Osteoblast (primary cell): ENCODE measurements at regions not wholly inside any gene's neighbourhood (a gene's known extent, or its start where the extent isn't known, plus 50 kb on each side); places are given as distances from the start of the nearest gene placed in this dataset.

ENCODE experiments used
- DNase-seq: peaks from one replicate; pipeline ENCODE4 v3.0.0; 2011; ENCODE audit warnings: low spot score, mixed read lengths; ENCODE audit not compliant: insufficient read length; ENCODE audit errors: missing footprints
- H2AFZ ChIP-seq: 2 replicates; pipeline ENCODE4 v1.6.0; 2011; ENCODE audit warnings: mild to moderate bottlenecking, low read length
- H3K27ac ChIP-seq: 2 replicates; pipeline ENCODE4 v1.5.1; 2011; ENCODE audit warnings: mild to moderate bottlenecking, low read depth, low read length, moderate library complexity
- H3K27me3 ChIP-seq: 2 replicates; pipeline ENCODE4 v1.6.0; 2012; ENCODE audit warnings: mild to moderate bottlenecking, control low read depth, inconsistent platforms, low read length, moderate library complexity; ENCODE audit not compliant: insufficient read depth
- H3K36me3 ChIP-seq: 2 replicates; pipeline ENCODE4 v1.5.1; 2011; ENCODE audit warnings: mild to moderate bottlenecking, low read length, control low read depth, moderate library complexity; ENCODE audit not compliant: insufficient read depth
- H3K4me1 ChIP-seq: 2 replicates; pipeline ENCODE4 v1.5.1; 2011; ENCODE audit warnings: mild to moderate bottlenecking, low read length, control low read depth, moderate library complexity; ENCODE audit not compliant: insufficient read depth
- H3K4me2 ChIP-seq: 2 replicates; pipeline ENCODE4 v1.6.0; 2011; ENCODE audit warnings: mild to moderate bottlenecking, low read length; ENCODE audit not compliant: insufficient read depth
- H3K4me3 ChIP-seq: fragments of 200-600 bp; sonication (generic); 3 replicates; pipeline ENCODE4 v1.5.1; 2012; ENCODE audit warnings: mild to moderate bottlenecking, low read length, inconsistent platforms; ENCODE audit not compliant: insufficient read depth
- H3K79me2 ChIP-seq: 2 replicates; pipeline ENCODE4 v1.6.0; 2012; ENCODE audit warnings: mild to moderate bottlenecking, low read length, control low read depth, inconsistent platforms; ENCODE audit not compliant: insufficient read depth
- H3K9me3 ChIP-seq: 2 replicates; pipeline ENCODE4 v1.5.1; 2011; ENCODE audit warnings: low read depth, low read length, control low read depth
- H4K20me1 ChIP-seq: 2 replicates; pipeline ENCODE4 v1.6.0; 2012; ENCODE audit warnings: mild to moderate bottlenecking, low read length, control low read depth; ENCODE audit not compliant: insufficient read depth
- TF ChIP-seq, protein P1 (sequence below): IDR thresholded peaks from 2 replicates; pipeline ENCODE4 v1.5.1; 2011; ENCODE audit warnings: mild to moderate bottlenecking, low read depth, low read length, moderate library complexity; ENCODE audit errors: extremely low read depth

DNA sequence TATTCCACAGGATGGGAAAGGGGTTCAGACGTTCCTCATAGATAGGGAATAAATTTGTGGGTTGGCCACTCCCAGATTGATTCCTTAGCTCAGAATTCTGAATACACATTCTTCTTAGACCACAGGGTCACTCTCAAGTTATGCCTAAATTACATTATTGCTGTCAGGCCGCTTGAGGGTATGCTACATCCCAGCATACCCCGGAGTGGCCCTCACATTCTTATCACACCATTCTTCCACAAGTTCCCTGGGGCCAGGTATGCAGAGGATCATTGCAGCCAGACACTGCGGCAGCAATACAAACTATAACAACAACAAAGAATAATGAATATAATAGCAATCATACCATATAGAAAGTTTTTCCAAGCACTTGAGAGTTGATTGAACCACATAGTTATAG lies 237.9 kb upstream of the SOX4 start:
- DNase-seq = no peak

DNA sequence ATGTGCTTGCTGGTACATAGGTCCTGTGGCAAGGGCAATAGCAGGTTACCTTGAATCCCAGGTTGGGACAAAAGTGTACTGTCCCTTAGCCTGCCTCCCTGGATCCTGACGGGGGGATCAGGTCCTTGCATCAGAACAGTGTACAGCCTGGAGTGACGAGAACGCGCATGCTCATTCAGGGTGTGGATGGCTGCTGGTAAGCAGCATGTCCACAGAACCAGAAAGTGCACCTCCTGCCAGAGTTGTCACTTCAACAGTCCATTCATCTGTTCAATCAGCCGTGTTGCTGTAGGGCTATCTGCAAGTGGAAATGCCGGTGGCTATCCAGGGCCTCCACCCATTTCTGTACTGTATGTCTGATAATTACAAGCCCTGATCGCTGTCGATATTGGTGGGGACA lies 236.3 kb upstream of the SOX4 start:
- no peaks in the 10 kb centered on the region for H3K27me3 ChIP-seq
- H3K9me3 ChIP-seq = no peaks in the 10 kb centered on the region
- TF ChIP-seq, protein P1, sequence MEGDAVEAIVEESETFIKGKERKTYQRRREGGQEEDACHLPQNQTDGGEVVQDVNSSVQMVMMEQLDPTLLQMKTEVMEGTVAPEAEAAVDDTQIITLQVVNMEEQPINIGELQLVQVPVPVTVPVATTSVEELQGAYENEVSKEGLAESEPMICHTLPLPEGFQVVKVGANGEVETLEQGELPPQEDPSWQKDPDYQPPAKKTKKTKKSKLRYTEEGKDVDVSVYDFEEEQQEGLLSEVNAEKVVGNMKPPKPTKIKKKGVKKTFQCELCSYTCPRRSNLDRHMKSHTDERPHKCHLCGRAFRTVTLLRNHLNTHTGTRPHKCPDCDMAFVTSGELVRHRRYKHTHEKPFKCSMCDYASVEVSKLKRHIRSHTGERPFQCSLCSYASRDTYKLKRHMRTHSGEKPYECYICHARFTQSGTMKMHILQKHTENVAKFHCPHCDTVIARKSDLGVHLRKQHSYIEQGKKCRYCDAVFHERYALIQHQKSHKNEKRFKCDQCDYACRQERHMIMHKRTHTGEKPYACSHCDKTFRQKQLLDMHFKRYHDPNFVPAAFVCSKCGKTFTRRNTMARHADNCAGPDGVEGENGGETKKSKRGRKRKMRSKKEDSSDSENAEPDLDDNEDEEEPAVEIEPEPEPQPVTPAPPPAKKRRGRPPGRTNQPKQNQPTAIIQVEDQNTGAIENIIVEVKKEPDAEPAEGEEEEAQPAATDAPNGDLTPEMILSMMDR = no peak
- H3K4me3 ChIP-seq = no peak overlapping the region
- no peaks in the 10 kb centered on the region for H3K79me2 ChIP-seq
- H3K4me2 ChIP-seq = no peak overlapping the region
- H3K27ac ChIP-seq = no peak overlapping the region
- H3K4me1 ChIP-seq = no peaks in the 10 kb centered on the region
- DNase-seq = no peak
- no peak overlapping the region for H2AFZ ChIP-seq
- no peaks in the 10 kb centered on the region for H3K36me3 ChIP-seq
- H4K20me1 ChIP-seq = no peaks in the 10 kb centered on the region

More for the DNA sequence above, 237.9 kb upstream of the SOX4 start:
- H3K79me2 ChIP-seq = no peaks in the 10 kb centered on the region
- no peak overlapping the region for H3K27ac ChIP-seq
- no peaks in the 10 kb centered on the region for H4K20me1 ChIP-seq
- no peaks in the 10 kb centered on the region for H3K27me3 ChIP-seq
- H3K4me1 ChIP-seq = no peaks in the 10 kb centered on the region
- no peak overlapping the region for H3K4me3 ChIP-seq
- H3K4me2 ChIP-seq = no peak overlapping the region
- no peaks in the 10 kb centered on the region for H3K9me3 ChIP-seq
- TF ChIP-seq, protein P1 = no peak
- H2AFZ ChIP-seq = no peak overlapping the region
- H3K36me3 ChIP-seq = no peaks in the 10 kb centered on the region

DNA sequence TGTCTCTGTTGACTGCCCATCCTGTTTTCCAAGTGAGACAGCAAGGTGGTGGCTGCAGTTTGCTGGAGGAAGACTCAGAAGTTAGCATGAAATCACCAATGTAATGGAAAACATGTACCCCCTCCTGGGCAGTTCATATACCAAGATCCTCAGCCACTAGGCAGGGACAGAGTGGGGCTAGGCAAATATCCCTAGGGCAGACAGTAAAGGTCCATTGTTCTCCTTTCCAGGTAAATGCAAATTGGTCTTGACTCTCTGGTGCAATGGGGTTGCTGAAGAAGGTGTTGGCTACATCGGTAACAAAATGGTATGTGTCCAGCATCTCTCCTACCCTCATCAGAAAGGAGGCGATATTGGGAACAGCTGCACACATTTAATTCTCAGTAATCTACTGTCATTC lies 233.6 kb upstream of the SOX4 start:
- H3K27ac ChIP-seq = no peak overlapping the region
- no peak for DNase-seq
- no peak overlapping the region for H3K4me2 ChIP-seq
- no peaks in the 10 kb centered on the region for H3K36me3 ChIP-seq
- no peaks in the 10 kb centered on the region for H3K27me3 ChIP-seq
- no peaks in the 10 kb centered on the region for H3K9me3 ChIP-seq
- no peak overlapping the region for H3K4me3 ChIP-seq
- no peak overlapping the region for H2AFZ ChIP-seq
- TF ChIP-seq, protein P1 = no peak
- H4K20me1 ChIP-seq = no peaks in the 10 kb centered on the region
- no peaks in the 10 kb centered on the region for H3K4me1 ChIP-seq
- no peaks in the 10 kb centered on the region for H3K79me2 ChIP-seq

DNA sequence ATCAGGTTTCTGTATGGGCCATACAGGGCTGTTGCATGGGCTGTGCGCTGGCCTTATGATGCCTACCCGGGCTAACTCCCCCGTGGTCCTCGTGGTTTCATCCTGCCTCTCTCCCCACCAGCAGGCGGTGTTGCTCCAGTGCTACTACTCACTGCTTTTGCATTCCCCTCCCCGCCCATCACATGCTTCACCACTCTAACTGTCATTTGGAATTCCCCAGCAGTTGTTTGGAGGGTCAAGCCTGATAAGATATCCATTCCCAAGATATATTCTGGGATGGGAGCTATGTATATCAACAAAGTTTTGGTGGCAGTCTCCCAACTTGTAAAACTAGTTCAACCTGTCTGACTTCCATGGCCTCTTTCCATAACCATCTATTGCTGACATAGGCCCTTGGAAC lies 233.2 kb upstream of the SOX4 start:
- TF ChIP-seq, protein P1 = no peak
- Histone ChIP-seq H3K27me3 (no peaks in the 10 kb centered on the region), H3K27ac (no peak overlapping the region), H4K20me1 (no peaks in the 10 kb centered on the region), H3K79me2 (no peaks in the 10 kb centered on the region), H2AFZ (no peak overlapping the region), H3K9me3 (no peaks in the 10 kb centered on the region), H3K4me1 (no peaks in the 10 kb centered on the region), H3K4me3 (no peak overlapping the region), H3K36me3 (no peaks in the 10 kb centered on the region), H3K4me2 (no peak overlapping the region)
- DNase-seq = no peak
